Breast epithelium (tissue), 3 donors: ENCODE measurements at regions not wholly inside any gene's neighbourhood (a gene's known extent, or its start where the extent isn't known, plus 50 kb on each side); places are given as distances from the start of the nearest gene placed in this dataset.

Experiments used
- POLR2A ChIP-seq: fragments of 450-650 bp; IDR thresholded peaks from one replicate; pipeline ENCODE4 v1.6.1; 2016; ENCODE audit warnings: antibody characterized with exemption, mild to moderate bottlenecking, moderate library complexity
- POLR2AphosphoS5 ChIP-seq, 3 donors: sonication (generic); formaldehyde crosslinking; IDR thresholded peaks; one replicate each; pipeline ENCODE4 v1.6.1; 2017; ENCODE audit warnings: antibody characterized with exemption in 3 of 3

- TF ChIP-seq POLR2A (no peak), POLR2AphosphoS5 (IDR thresholded peaks at IDR 0.05) (no peak)
These were observed 162.9 kb upstream of the CELF2 start for GRCh38 chr10:10854725-10855124.
